Glutamatergic neuron (in vitro differentiated cells): ENCODE measurements at regions not wholly inside any gene's neighbourhood (a gene's known extent, or its start where the extent isn't known, plus 50 kb on each side); places are given as distances from the start of the nearest gene placed in this dataset.

ENCODE experiments used
- DNase-seq: peaks from one replicate; pipeline ENCODE4 v3.0.0; 2022
- H3K27ac Mint-ChIP-seq: one replicate; pipeline ENCODE4 v1.8.0; 2020; ENCODE audit warnings: mild to moderate bottlenecking, mixed read lengths, inconsistent platforms; ENCODE audit not compliant: unreplicated experiment
- H3K27me3 Mint-ChIP-seq: one replicate; pipeline ENCODE4 v1.8.0; 2020; ENCODE audit warnings: mild to moderate bottlenecking, moderate library complexity, mixed read lengths, inconsistent platforms; ENCODE audit not compliant: unreplicated experiment
- H3K36me3 Mint-ChIP-seq: one replicate; pipeline ENCODE4 v1.8.0; 2020; ENCODE audit warnings: mild to moderate bottlenecking, mixed read lengths, inconsistent platforms; ENCODE audit not compliant: unreplicated experiment
- H3K4me1 Mint-ChIP-seq: one replicate; pipeline ENCODE4 v1.8.0; 2020; ENCODE audit warnings: mild to moderate bottlenecking, low read depth, mixed read lengths, inconsistent platforms; ENCODE audit not compliant: unreplicated experiment
- H3K4me3 Mint-ChIP-seq: one replicate; pipeline ENCODE4 v1.8.0; 2020; ENCODE audit warnings: mild to moderate bottlenecking, mixed read lengths, inconsistent platforms; ENCODE audit not compliant: unreplicated experiment
- H3K9me3 Mint-ChIP-seq: one replicate; pipeline ENCODE4 v1.8.0; 2020; ENCODE audit warnings: mild to moderate bottlenecking, moderate library complexity, mixed read lengths, inconsistent platforms; ENCODE audit not compliant: unreplicated experiment
- TF ChIP-seq, protein P1 (sequence below): fragments of 200-600 bp; sonication (generic); IDR thresholded peaks from one replicate; pipeline ENCODE4 v1.5.0; 2021; ENCODE audit not compliant: partially characterized antibody, unreplicated experiment

DNA sequence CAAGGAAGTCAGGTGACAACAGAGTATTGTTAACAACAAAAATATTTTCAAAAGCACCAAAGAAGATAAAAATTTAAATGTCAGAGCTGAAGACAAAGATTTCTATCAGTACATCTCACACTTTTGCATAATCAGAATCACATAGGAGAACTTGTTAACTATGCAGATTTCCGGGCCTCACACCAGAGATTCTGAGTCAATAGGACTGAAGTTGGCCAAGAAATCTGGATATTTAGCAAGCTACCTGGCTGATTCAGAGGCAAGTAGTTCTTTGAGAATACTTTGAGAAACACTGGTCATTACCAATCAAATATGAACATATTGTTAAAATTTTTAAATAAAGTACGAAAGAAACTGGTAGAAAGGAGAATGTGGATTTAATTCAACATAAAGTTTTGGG lies 80.5 kb upstream of the GLIS3 start:
- H3K9me3 Mint-ChIP-seq = no peaks in the 10 kb centered on the region
- H3K27ac Mint-ChIP-seq = no peak overlapping the region
- no peaks in the 10 kb centered on the region for H3K36me3 Mint-ChIP-seq
- no peaks in the 10 kb centered on the region for H3K4me1 Mint-ChIP-seq
- TF ChIP-seq, protein P1, sequence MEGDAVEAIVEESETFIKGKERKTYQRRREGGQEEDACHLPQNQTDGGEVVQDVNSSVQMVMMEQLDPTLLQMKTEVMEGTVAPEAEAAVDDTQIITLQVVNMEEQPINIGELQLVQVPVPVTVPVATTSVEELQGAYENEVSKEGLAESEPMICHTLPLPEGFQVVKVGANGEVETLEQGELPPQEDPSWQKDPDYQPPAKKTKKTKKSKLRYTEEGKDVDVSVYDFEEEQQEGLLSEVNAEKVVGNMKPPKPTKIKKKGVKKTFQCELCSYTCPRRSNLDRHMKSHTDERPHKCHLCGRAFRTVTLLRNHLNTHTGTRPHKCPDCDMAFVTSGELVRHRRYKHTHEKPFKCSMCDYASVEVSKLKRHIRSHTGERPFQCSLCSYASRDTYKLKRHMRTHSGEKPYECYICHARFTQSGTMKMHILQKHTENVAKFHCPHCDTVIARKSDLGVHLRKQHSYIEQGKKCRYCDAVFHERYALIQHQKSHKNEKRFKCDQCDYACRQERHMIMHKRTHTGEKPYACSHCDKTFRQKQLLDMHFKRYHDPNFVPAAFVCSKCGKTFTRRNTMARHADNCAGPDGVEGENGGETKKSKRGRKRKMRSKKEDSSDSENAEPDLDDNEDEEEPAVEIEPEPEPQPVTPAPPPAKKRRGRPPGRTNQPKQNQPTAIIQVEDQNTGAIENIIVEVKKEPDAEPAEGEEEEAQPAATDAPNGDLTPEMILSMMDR = no peak
- no peaks in the 10 kb centered on the region for H3K27me3 Mint-ChIP-seq
- DNase-seq = no peak
- H3K4me3 Mint-ChIP-seq = no peak overlapping the region

DNA sequence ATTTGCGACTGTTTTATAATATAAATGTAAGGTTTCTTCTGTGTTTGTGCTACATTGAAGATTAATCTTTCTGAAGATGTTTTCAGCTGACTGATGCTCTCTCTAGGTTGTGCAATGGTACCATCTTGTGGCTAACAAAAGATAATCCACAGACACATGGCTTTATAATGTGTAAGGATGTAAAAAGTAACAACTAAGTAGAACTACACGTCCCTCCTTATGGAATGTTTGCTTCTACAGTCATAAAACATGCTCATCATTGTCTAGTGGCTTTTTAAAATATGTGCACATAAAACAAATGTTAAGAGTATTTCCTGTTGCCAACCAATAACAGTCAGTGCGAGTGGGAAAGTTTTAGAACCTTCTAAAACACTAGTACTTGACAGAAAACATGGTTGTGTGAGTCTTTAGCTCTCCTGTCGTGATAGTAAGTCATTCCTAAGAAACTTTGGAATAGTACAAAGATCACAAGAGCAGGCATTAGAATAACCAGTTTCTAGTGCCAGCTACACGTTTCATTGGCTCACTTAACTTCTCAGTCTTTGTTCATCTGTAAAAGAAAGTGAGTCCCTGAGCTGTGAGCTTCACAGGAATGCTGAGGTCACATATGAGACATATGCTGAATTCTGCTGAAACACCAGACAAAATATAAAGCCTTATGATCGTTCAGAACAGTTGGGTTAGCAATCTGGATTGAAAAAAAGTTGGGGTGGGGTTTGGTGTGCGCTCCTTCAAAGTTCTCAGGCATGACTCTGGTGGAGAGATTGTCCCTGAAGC lies 75.7 kb upstream of the GLIS3 start:
- no peaks in the 10 kb centered on the region for H3K9me3 Mint-ChIP-seq
- TF ChIP-seq, protein P1 = no peak
- no peak overlapping the region for H3K4me3 Mint-ChIP-seq
- no peaks in the 10 kb centered on the region for H3K4me1 Mint-ChIP-seq
- no peaks in the 10 kb centered on the region for H3K36me3 Mint-ChIP-seq
- H3K27me3 Mint-ChIP-seq = no peaks in the 10 kb centered on the region
- no peak overlapping the region for H3K27ac Mint-ChIP-seq
- DNase-seq = no peak

DNA sequence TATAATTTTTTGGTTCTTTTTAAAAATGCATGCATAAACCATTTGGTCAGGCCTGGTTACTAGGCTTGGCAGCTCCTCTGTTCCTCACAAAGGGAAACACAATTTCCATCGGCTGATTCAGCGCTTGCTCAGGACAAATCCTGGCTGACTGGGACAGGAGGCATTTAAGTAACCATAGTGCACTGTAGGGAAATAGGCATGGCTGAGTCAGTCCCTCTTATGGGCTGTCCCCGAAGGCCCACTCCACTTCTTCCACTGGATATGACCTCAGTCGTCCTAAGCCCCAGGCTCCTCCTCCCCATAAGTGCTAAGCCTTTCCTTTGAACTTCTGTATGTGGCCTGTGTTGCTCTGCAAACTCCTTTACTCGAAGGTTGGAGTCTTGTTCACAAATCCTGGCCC lies 71.2 kb upstream of the GLIS3 start:
- no peak overlapping the region for H3K27ac Mint-ChIP-seq
- no peaks in the 10 kb centered on the region for H3K36me3 Mint-ChIP-seq
- no peaks in the 10 kb centered on the region for H3K9me3 Mint-ChIP-seq
- H3K4me1 Mint-ChIP-seq = no peaks in the 10 kb centered on the region
- TF ChIP-seq, protein P1 = no peak
- no peaks in the 10 kb centered on the region for H3K27me3 Mint-ChIP-seq
- H3K4me3 Mint-ChIP-seq = no peak overlapping the region
- no peak for DNase-seq

- Mint-ChIP-seq H3K4me3 (no peak overlapping the region), H3K27me3 (no peaks in the 10 kb centered on the region), H3K27ac (no peak overlapping the region), H3K36me3 (no peaks in the 10 kb centered on the region), H3K4me1 (no peaks in the 10 kb centered on the region), H3K9me3 (no peaks in the 10 kb centered on the region)
- no peak for DNase-seq
- TF ChIP-seq, protein P1 = no peak
Measured at GRCh38 chr9:4370501-4370900, 70.6 kb upstream of the GLIS3 start.

GRCh38 chr9:4366591-4367330 lies 66.9 kb upstream of the GLIS3 start:
- Mint-ChIP-seq H3K9me3 (peaks cover 1% of the 10 kb centered on the region), H3K36me3 (no peaks in the 10 kb centered on the region), H3K4me1 (no peaks in the 10 kb centered on the region), H3K4me3 (no peak overlapping the region), H3K27ac (peak overlapping the region; percentile 8), H3K27me3 (no peaks in the 10 kb centered on the region)
- DNase-seq = peak; percentile 40
- TF ChIP-seq, protein P1 = peak; percentile 79
